WTC11 (cell line): ENCODE measurements at regions not wholly inside any gene's neighbourhood (a gene's known extent, or its start where the extent isn't known, plus 50 kb on each side); places are given as distances from the start of the nearest gene placed in this dataset.

ENCODE experiments used
- ATAC-seq: fragments of 200-7000 bp; cut with Tn5 transposase; 2 replicates; pipeline ENCODE4 v1.10.0; 2021; ENCODE audit warnings: mild to moderate bottlenecking, moderate library complexity
- CTCF ChIA-PET: fragments of 300-600 bp; sonication (Branson Sonifier 250); formaldehyde crosslinking; loops from one replicate; lab custom pipeline; 2021; ENCODE audit warnings: antibody characterized with exemption; lab: Charles Lee
- POLR2A ChIA-PET: fragments of 350-600 bp; sonication (Branson Sonifier 250); formaldehyde crosslinking; loops from one replicate; lab custom pipeline; 2021; ENCODE audit warnings: antibody characterized with exemption; lab: Charles Lee
- DNase-seq: peaks from one replicate; pipeline ENCODE4 v3.0.0; 2021; ENCODE audit warnings: low spot score
- H3K27ac Mint-ChIP-seq: 2 replicates; pipeline ENCODE4 v1.8.0; 2021; ENCODE audit warnings: mixed read lengths
- H3K27me3 Mint-ChIP-seq: 2 replicates; pipeline ENCODE4 v1.8.0; 2021; ENCODE audit warnings: low read depth, mild to moderate bottlenecking, moderate library complexity, mixed read lengths
- H3K36me3 Mint-ChIP-seq: 2 replicates; pipeline ENCODE4 v1.8.0; 2021; ENCODE audit warnings: mixed read lengths
- H3K4me1 Mint-ChIP-seq: 2 replicates; pipeline ENCODE4 v1.8.0; 2022; ENCODE audit warnings: mixed read lengths
- H3K4me3 Mint-ChIP-seq: 2 replicates; pipeline ENCODE4 v1.8.0; 2021; ENCODE audit warnings: mild to moderate bottlenecking, moderate library complexity, mixed read lengths
- H3K9me3 Mint-ChIP-seq: 2 replicates; pipeline ENCODE4 v1.8.0; 2021; ENCODE audit warnings: mixed read lengths
- CBFB ChIP-seq: sonication (generic); formaldehyde crosslinking; IDR thresholded peaks from 2 replicates; pipeline ENCODE4 v1.8.1; 2022; ENCODE audit warnings: mild to moderate bottlenecking, low read depth, missing genetic modification reagents
- ELF4 ChIP-seq: sonication (generic); formaldehyde crosslinking; IDR thresholded peaks from 2 replicates; pipeline ENCODE4 v1.8.1; 2022; ENCODE audit warnings: low read depth, mild to moderate bottlenecking, moderate library complexity, missing genetic modification reagents
- EMX1 ChIP-seq: fragments of 250-450 bp; sonication (Bioruptor Pico); IDR thresholded peaks from 2 replicates; pipeline ENCODE4 v1.8.0; 2021; ENCODE audit warnings: mild to moderate bottlenecking
- GTF2I ChIP-seq: fragments of 250-450 bp; sonication (Bioruptor Pico); conservative IDR thresholded peaks from 2 replicates; pipeline ENCODE4 v1.4.0; 2021; ENCODE audit warnings: mild to moderate bottlenecking
- JAZF1 ChIP-seq: fragments of 250-450 bp; sonication (Bioruptor Pico); IDR thresholded peaks from 2 replicates; pipeline ENCODE4 v1.9.0; 2021; ENCODE audit warnings: moderate library complexity, mild to moderate bottlenecking, inconsistent platforms
- JUN ChIP-seq: sonication (generic); formaldehyde crosslinking; IDR thresholded peaks from 2 replicates; pipeline ENCODE4 v1.8.0; 2023; ENCODE audit warnings: mild to moderate bottlenecking, missing genetic modification reagents
- NFE2L1 ChIP-seq: sonication (generic); formaldehyde crosslinking; IDR thresholded peaks from 2 replicates; pipeline ENCODE4 v1.8.1; 2023; ENCODE audit warnings: missing genetic modification reagents
- ZBTB21 ChIP-seq: sonication (generic); formaldehyde crosslinking; IDR thresholded peaks from 2 replicates; pipeline ENCODE4 v1.8.1; 2023; ENCODE audit warnings: mild to moderate bottlenecking, missing genetic modification reagents, borderline replicate concordance
- ZNF121 ChIP-seq: sonication (generic); formaldehyde crosslinking; IDR thresholded peaks from 2 replicates; pipeline ENCODE4 v1.8.0; 2023; ENCODE audit warnings: missing genetic modification reagents
- ZNF263 ChIP-seq: sonication (generic); formaldehyde crosslinking; IDR thresholded peaks from 2 replicates; pipeline ENCODE4 v1.8.1; 2022; ENCODE audit warnings: low read depth, mild to moderate bottlenecking, moderate library complexity, missing genetic modification reagents
- TF ChIP-seq, protein P1 (sequence below): fragments of 250-450 bp; sonication (Bioruptor Pico); IDR thresholded peaks from 2 replicates; pipeline ENCODE4 v1.8.0; 2021; ENCODE audit warnings: mild to moderate bottlenecking
- TF ChIP-seq, protein P2 (sequence below): sonication (generic); formaldehyde crosslinking; IDR thresholded peaks from 2 replicates; pipeline ENCODE4 v1.8.1; 2023; ENCODE audit warnings: mild to moderate bottlenecking, missing genetic modification reagents, moderate library complexity
- TF ChIP-seq, protein P3 (sequence below): sonication (generic); formaldehyde crosslinking; IDR thresholded peaks from 2 replicates; pipeline ENCODE4 v1.8.1; 2022; ENCODE audit warnings: low read depth, mild to moderate bottlenecking, moderate library complexity, missing genetic modification reagents, borderline replicate concordance
- TF ChIP-seq, protein P4 (sequence below): sonication (generic); formaldehyde crosslinking; IDR thresholded peaks from 2 replicates; pipeline ENCODE4 v1.8.0; 2022; ENCODE audit warnings: missing genetic modification reagents
- TF ChIP-seq, protein P5 (sequence below): sonication (generic); formaldehyde crosslinking; IDR thresholded peaks from 2 replicates; pipeline ENCODE4 v1.8.0; 2022; ENCODE audit warnings: mild to moderate bottlenecking, missing genetic modification reagents
- TF ChIP-seq, protein P6 (sequence below): sonication (generic); formaldehyde crosslinking; conservative IDR thresholded peaks from 2 replicates; pipeline ENCODE4 v1.8.1; 2022; ENCODE audit warnings: mild to moderate bottlenecking, missing genetic modification reagents
- TF ChIP-seq, protein P7 (sequence below): sonication (generic); formaldehyde crosslinking; IDR thresholded peaks from 2 replicates; pipeline ENCODE4 v1.8.1; 2022; ENCODE audit warnings: missing genetic modification reagents, borderline replicate concordance
- TF ChIP-seq, protein P8 (sequence below): fragments of 250-450 bp; sonication (Bioruptor Pico); IDR thresholded peaks from 2 replicates; pipeline ENCODE4 v1.9.0; 2021; ENCODE audit warnings: mild to moderate bottlenecking
- TF ChIP-seq, protein P9 (sequence below): sonication (generic); formaldehyde crosslinking; IDR thresholded peaks from 2 replicates; pipeline ENCODE4 v1.8.0; 2022; ENCODE audit warnings: mild to moderate bottlenecking, missing genetic modification reagents

DNA sequence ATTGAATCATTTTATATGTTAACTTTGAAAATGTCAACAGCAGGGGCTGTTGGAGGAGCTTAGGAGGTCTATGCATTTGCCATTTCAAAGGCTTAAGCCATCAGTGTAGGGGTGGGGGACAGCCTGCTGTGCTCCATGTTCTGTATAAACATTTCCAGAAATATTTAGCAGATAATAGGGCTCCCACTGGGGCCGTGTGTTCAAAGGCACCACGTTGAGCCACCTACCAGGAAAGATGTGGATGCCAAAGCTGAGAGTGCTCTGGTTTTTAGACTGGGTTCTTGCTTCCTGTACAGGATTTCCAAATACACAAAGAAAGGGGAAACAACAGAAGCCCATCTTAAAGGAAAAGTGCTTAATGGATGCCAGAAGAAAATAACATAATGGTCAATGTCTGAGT, 219.5 kb downstream of the CENPC start:
- no peak for DNase-seq
- TF ChIP-seq, protein P1, sequence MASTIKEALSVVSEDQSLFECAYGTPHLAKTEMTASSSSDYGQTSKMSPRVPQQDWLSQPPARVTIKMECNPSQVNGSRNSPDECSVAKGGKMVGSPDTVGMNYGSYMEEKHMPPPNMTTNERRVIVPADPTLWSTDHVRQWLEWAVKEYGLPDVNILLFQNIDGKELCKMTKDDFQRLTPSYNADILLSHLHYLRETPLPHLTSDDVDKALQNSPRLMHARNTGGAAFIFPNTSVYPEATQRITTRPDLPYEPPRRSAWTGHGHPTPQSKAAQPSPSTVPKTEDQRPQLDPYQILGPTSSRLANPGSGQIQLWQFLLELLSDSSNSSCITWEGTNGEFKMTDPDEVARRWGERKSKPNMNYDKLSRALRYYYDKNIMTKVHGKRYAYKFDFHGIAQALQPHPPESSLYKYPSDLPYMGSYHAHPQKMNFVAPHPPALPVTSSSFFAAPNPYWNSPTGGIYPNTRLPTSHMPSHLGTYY (CRISPR knock-in tag): no peak
- TF ChIP-seq, protein P2, sequence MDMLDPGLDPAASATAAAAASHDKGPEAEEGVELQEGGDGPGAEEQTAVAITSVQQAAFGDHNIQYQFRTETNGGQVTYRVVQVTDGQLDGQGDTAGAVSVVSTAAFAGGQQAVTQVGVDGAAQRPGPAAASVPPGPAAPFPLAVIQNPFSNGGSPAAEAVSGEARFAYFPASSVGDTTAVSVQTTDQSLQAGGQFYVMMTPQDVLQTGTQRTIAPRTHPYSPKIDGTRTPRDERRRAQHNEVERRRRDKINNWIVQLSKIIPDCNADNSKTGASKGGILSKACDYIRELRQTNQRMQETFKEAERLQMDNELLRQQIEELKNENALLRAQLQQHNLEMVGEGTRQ (CRISPR knock-in tag): no peak
- TF ChIP-seq, protein P3, sequence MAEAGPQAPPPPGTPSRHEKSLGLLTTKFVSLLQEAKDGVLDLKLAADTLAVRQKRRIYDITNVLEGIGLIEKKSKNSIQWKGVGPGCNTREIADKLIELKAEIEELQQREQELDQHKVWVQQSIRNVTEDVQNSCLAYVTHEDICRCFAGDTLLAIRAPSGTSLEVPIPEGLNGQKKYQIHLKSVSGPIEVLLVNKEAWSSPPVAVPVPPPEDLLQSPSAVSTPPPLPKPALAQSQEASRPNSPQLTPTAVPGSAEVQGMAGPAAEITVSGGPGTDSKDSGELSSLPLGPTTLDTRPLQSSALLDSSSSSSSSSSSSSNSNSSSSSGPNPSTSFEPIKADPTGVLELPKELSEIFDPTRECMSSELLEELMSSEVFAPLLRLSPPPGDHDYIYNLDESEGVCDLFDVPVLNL (CRISPR knock-in tag): no peak
- TF ChIP-seq, protein P4, sequence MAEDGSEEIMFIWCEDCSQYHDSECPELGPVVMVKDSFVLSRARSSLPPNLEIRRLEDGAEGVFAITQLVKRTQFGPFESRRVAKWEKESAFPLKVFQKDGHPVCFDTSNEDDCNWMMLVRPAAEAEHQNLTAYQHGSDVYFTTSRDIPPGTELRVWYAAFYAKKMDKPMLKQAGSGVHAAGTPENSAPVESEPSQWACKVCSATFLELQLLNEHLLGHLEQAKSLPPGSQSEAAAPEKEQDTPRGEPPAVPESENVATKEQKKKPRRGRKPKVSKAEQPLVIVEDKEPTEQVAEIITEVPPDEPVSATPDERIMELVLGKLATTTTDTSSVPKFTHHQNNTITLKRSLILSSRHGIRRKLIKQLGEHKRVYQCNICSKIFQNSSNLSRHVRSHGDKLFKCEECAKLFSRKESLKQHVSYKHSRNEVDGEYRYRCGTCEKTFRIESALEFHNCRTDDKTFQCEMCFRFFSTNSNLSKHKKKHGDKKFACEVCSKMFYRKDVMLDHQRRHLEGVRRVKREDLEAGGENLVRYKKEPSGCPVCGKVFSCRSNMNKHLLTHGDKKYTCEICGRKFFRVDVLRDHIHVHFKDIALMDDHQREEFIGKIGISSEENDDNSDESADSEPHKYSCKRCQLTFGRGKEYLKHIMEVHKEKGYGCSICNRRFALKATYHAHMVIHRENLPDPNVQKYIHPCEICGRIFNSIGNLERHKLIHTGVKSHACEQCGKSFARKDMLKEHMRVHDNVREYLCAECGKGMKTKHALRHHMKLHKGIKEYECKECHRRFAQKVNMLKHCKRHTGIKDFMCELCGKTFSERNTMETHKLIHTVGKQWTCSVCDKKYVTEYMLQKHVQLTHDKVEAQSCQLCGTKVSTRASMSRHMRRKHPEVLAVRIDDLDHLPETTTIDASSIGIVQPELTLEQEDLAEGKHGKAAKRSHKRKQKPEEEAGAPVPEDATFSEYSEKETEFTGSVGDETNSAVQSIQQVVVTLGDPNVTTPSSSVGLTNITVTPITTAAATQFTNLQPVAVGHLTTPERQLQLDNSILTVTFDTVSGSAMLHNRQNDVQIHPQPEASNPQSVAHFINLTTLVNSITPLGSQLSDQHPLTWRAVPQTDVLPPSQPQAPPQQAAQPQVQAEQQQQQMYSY (CRISPR knock-in tag): no peak
- TF ChIP-seq ELF4 (CRISPR knock-in tag) (no peak), GTF2I (no peak), EMX1 (no peak), ZNF263 (CRISPR knock-in tag) (no peak), CBFB (CRISPR knock-in tag) (no peak), ZNF121 (no peak), JUN (CRISPR knock-in tag) (no peak), NFE2L1 (CRISPR knock-in tag) (no peak), JAZF1 (no peak), ZBTB21 (no peak)
- TF ChIP-seq, protein P5, sequence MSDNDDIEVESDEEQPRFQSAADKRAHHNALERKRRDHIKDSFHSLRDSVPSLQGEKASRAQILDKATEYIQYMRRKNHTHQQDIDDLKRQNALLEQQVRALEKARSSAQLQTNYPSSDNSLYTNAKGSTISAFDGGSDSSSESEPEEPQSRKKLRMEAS (CRISPR knock-in tag): no peak
- TF ChIP-seq, protein P6, sequence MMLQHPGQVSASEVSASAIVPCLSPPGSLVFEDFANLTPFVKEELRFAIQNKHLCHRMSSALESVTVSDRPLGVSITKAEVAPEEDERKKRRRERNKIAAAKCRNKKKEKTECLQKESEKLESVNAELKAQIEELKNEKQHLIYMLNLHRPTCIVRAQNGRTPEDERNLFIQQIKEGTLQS (CRISPR knock-in tag): no peak
- TF ChIP-seq, protein P7, sequence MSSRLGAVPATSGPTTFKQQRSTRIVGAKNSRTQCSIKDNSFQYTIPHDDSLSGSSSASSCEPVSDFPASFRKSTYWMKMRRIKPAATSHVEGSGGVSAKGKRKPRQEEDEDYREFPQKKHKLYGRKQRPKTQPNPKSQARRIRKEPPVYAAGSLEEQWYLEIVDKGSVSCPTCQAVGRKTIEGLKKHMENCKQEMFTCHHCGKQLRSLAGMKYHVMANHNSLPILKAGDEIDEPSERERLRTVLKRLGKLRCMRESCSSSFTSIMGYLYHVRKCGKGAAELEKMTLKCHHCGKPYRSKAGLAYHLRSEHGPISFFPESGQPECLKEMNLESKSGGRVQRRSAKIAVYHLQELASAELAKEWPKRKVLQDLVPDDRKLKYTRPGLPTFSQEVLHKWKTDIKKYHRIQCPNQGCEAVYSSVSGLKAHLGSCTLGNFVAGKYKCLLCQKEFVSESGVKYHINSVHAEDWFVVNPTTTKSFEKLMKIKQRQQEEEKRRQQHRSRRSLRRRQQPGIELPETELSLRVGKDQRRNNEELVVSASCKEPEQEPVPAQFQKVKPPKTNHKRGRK: no peak
- TF ChIP-seq, protein P8, sequence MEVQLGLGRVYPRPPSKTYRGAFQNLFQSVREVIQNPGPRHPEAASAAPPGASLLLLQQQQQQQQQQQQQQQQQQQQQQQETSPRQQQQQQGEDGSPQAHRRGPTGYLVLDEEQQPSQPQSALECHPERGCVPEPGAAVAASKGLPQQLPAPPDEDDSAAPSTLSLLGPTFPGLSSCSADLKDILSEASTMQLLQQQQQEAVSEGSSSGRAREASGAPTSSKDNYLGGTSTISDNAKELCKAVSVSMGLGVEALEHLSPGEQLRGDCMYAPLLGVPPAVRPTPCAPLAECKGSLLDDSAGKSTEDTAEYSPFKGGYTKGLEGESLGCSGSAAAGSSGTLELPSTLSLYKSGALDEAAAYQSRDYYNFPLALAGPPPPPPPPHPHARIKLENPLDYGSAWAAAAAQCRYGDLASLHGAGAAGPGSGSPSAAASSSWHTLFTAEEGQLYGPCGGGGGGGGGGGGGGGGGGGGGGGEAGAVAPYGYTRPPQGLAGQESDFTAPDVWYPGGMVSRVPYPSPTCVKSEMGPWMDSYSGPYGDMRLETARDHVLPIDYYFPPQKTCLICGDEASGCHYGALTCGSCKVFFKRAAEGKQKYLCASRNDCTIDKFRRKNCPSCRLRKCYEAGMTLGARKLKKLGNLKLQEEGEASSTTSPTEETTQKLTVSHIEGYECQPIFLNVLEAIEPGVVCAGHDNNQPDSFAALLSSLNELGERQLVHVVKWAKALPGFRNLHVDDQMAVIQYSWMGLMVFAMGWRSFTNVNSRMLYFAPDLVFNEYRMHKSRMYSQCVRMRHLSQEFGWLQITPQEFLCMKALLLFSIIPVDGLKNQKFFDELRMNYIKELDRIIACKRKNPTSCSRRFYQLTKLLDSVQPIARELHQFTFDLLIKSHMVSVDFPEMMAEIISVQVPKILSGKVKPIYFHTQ (CRISPR knock-in tag): no peak
- TF ChIP-seq, protein P9, sequence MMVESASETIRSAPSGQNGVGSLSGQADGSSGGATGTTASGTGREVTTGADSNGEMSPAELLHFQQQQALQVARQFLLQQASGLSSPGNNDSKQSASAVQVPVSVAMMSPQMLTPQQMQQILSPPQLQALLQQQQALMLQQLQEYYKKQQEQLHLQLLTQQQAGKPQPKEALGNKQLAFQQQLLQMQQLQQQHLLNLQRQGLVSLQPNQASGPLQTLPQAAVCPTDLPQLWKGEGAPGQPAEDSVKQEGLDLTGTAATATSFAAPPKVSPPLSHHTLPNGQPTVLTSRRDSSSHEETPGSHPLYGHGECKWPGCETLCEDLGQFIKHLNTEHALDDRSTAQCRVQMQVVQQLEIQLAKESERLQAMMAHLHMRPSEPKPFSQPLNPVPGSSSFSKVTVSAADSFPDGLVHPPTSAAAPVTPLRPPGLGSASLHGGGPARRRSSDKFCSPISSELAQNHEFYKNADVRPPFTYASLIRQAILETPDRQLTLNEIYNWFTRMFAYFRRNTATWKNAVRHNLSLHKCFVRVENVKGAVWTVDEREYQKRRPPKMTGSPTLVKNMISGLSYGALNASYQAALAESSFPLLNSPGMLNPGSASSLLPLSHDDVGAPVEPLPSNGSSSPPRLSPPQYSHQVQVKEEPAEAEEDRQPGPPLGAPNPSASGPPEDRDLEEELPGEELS: no peak
- peaks cover 30% of the 10 kb centered on the region for H3K9me3 Mint-ChIP-seq
- peaks cover 16% of the 10 kb centered on the region for H3K4me1 Mint-ChIP-seq
- no peak overlapping the region for H3K4me3 Mint-ChIP-seq
- POLR2A ChIA-PET: no interaction called here
- H3K27me3 Mint-ChIP-seq: peaks cover 12% of the 10 kb centered on the region
- CTCF ChIA-PET: no interaction called here
- no peak overlapping the region for H3K27ac Mint-ChIP-seq
- no peak; the same call in 1 of the 2 replicates for ATAC-seq
- H3K36me3 Mint-ChIP-seq: peaks cover 24% of the 10 kb centered on the region
